Ishikawa (cell line): ENCODE measurements at regions not wholly inside any gene's neighbourhood (a gene's known extent, or its start where the extent isn't known, plus 50 kb on each side); places are given as distances from the start of the nearest gene placed in this dataset.

Experiments used
- CEBPB ChIP-seq: IDR thresholded peaks from 2 replicates; pipeline ENCODE4 v1.6.1; 2012
- EGR1 ChIP-seq: IDR thresholded peaks from 2 replicates; pipeline ENCODE4 v1.6.1; 2012
- EP300 ChIP-seq: IDR thresholded peaks from 2 replicates; pipeline ENCODE4 v1.6.1; 2012; ENCODE audit warnings: borderline replicate concordance
- RAD21 ChIP-seq: IDR thresholded peaks from 2 replicates; pipeline ENCODE4 v1.6.1; 2012; ENCODE audit warnings: low read depth
- REST ChIP-seq: IDR thresholded peaks from 2 replicates; pipeline ENCODE4 v1.6.1; 2012; ENCODE audit warnings: low read depth, mild to moderate bottlenecking
- YY1 ChIP-seq: IDR thresholded peaks from 2 replicates; pipeline ENCODE4 v1.6.1; 2012; ENCODE audit warnings: low read depth
- ZBTB7A ChIP-seq: IDR thresholded peaks from 2 replicates; pipeline ENCODE4 v1.6.1; 2012; ENCODE audit warnings: low read depth

DNA sequence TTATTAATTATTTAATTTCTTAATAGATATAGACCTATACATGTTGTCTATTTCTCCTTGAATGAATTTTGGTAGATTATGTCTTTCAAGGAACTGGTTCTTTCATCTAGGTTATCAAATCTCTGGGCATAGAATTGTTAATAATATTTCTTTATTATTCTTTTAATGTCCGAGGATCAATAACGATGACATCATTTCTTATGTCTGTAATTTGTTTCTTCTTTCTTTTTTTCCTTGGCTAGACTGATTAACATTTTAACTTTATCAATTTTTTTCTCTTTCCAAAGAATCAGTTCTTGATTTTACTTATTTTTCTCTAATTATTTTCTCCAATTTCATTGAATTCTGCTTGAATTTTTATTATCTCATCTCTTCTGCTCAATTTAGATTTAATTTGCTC is 156.0 kb downstream of the ISL1 start:
- TF ChIP-seq REST (no peak), EGR1 (no peak), ZBTB7A (no peak), YY1 (no peak), RAD21 (no peak), CEBPB (no peak), EP300 (no peak)
